Esophagus muscularis mucosa (tissue), 4 donors: ENCODE measurements at regions not wholly inside any gene's neighbourhood (a gene's known extent, or its start where the extent isn't known, plus 50 kb on each side); places are given as distances from the start of the nearest gene placed in this dataset.

ENCODE experiments used
- DNase-seq: peaks from one replicate; pipeline ENCODE4 v3.0.0-alpha.2; 2017; ENCODE audit errors: extremely low spot score
- H3K27ac ChIP-seq, 4 donors: fragments of 200-600 bp; sonication (generic); replicated peaks in 1 of 4; 1 replicate in 3 of 4; 2 replicates in 1 of 4; pipeline ENCODE4 v1.5.1; 2016 to 2019; ENCODE audit warnings: mild to moderate bottlenecking in 1 of 4
- H3K27me3 ChIP-seq, 4 donors: fragments of 200-600 bp; sonication (generic); one replicate each; pipeline versions ENCODE4 v1.5.1 to v1.6.0; 2016 to 2019
- H3K36me3 ChIP-seq, 4 donors: fragments of 200-600 bp; sonication (generic); one replicate each; pipeline ENCODE4 v1.5.1; 2016 to 2019
- H3K4me1 ChIP-seq, 4 donors: fragments of 200-600 bp; sonication (generic); one replicate each; pipeline ENCODE4 v1.5.1; 2016 to 2019
- H3K4me3 ChIP-seq, 4 donors: fragments of 200-600 bp; sonication (generic); 1 replicate in 2 of 4; 2 replicates in 2 of 4; pipeline ENCODE4 v1.5.1; 2016 to 2019; ENCODE audit warnings: mild to moderate bottlenecking in 4 of 4, moderate library complexity in 1 of 4
- H3K9me3 ChIP-seq, 4 donors: fragments of 200-600 bp; sonication (generic); 1 replicate in 3 of 4; 2 replicates in 1 of 4; pipeline ENCODE4 v1.5.1; 2016 to 2019
- EP300 ChIP-seq: sonication (generic); formaldehyde crosslinking; IDR thresholded peaks from one replicate; pipeline ENCODE4 v1.6.1; 2017; ENCODE audit warnings: antibody characterized with exemption
- POLR2A ChIP-seq: fragments of 450-650 bp; IDR thresholded peaks from one replicate; pipeline ENCODE4 v1.6.1; 2017; ENCODE audit warnings: antibody characterized with exemption, moderate library complexity, mild to moderate bottlenecking, low read depth
- POLR2AphosphoS5 ChIP-seq, 2 donors: sonication (generic); formaldehyde crosslinking; IDR thresholded peaks; one replicate each; pipeline ENCODE4 v1.6.1; 2017; ENCODE audit warnings: antibody characterized with exemption in 2 of 2
- WGBS: methylation state at CpG from one replicate; pipeline ENCODE4 v1.1.5; 2018; 5-methylcytosine and 5-hydroxymethylcytosine counted together
- intact Hi-C: fragments of 100-400 bp; cut with DNase I; formaldehyde crosslinking; loops from one replicate; pipeline ENCODE4 v1.15.1; 2023
- TF ChIP-seq, protein P1 (sequence below), 3 experiments: fragments of 200-600 bp in 2 of 3; fragments of 450-650 bp in 1 of 3; sonication (generic) in 2 of 3; IDR thresholded peaks; one replicate each; pipeline ENCODE4 v1.5.1; 2017 to 2019; ENCODE audit warnings: antibody characterized with exemption in 3 of 3, mild to moderate bottlenecking in 2 of 3, moderate library complexity in 1 of 3

DNA sequence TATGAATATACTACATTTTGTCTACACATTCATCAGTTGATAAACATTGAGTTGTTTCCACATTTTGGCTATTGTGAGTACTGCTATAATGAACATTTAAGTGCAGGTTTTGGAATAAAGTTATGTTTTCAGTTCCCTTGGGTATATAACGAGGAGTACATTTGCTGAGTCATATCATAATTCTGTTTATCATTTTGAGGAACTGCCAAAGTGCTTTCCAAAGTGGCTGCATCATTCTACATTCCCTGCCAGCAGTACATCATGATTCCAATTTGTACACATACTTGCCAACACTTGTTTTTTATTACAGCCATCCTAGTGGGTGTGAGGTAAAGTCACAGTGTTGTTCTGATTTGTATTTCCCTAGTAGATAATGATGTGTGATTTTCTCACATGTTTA lies 1458.6 kb upstream of the TENM4 start:
- intact Hi-C loops = no loop called here
- H3K36me3 ChIP-seq = no peaks in the 10 kb centered on the region

DNA sequence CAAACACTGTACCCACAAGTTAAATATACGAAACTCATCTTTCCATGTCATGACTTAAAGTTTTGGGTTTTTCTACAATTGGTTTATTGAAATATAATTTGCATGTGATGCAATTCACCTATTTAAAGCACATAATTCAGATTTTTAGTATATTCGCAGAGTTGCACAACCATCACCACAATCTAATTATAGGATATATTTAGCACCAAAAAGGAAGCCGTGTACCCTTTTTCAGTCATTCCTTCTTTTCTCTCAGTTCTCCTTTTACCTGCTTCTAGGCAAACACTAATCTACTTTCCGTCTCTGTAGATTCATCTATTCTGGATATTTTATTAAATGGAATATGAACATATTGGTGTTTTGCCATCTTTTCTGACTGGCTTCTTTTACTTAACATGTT lies 1458.1 kb upstream of the TENM4 start:
- no peaks in the 10 kb centered on the region for H3K9me3 ChIP-seq
- H3K4me1 ChIP-seq = no peaks in the 10 kb centered on the region
- H3K4me3 ChIP-seq = no peak overlapping the region
- H3K27ac ChIP-seq = no peak overlapping the region
- no peak for DNase-seq
- no peaks in the 10 kb centered on the region for H3K27me3 ChIP-seq
- TF ChIP-seq, protein P1, sequence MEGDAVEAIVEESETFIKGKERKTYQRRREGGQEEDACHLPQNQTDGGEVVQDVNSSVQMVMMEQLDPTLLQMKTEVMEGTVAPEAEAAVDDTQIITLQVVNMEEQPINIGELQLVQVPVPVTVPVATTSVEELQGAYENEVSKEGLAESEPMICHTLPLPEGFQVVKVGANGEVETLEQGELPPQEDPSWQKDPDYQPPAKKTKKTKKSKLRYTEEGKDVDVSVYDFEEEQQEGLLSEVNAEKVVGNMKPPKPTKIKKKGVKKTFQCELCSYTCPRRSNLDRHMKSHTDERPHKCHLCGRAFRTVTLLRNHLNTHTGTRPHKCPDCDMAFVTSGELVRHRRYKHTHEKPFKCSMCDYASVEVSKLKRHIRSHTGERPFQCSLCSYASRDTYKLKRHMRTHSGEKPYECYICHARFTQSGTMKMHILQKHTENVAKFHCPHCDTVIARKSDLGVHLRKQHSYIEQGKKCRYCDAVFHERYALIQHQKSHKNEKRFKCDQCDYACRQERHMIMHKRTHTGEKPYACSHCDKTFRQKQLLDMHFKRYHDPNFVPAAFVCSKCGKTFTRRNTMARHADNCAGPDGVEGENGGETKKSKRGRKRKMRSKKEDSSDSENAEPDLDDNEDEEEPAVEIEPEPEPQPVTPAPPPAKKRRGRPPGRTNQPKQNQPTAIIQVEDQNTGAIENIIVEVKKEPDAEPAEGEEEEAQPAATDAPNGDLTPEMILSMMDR (IDR thresholded peaks at IDR 0.05) = no peak
- intact Hi-C loops = no loop called here
- 75% methylated on average over 4 of the region's 4 CpGs for WGBS
- H3K36me3 ChIP-seq = no peaks in the 10 kb centered on the region

More for the DNA sequence above, 1458.6 kb upstream of the TENM4 start:
- DNase-seq = no peak
- H3K4me3 ChIP-seq = no peak overlapping the region
- H3K9me3 ChIP-seq = no peaks in the 10 kb centered on the region
- H3K27ac ChIP-seq = no peak overlapping the region
- H3K27me3 ChIP-seq = no peaks in the 10 kb centered on the region
- TF ChIP-seq EP300 (no peak), POLR2A (no peak)
- TF ChIP-seq, protein P1 (IDR thresholded peaks at IDR 0.05) = no peak
- H3K4me1 ChIP-seq = no peaks in the 10 kb centered on the region
- WGBS = 25% methylated on average over 1 of the region's 1 CpG

DNA sequence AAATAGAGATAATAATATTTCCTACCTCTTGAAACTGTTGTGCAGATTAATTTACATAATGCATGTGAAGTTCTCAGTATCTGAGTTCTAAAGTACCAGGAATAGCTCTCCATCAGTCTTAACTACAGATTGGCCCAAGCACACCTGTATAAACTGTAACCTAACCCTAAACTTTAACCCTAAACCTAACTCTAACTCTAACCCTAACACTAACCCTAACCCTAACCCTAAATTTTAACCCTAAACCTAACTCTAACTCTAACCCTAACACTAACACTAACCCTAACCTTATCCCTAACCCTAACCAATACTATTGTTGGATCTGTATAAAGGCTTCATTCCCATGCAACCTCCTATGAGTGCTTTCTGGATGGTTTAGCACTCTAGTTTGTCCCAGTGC lies 1445.9 kb upstream of the TENM4 start:
- Histone ChIP-seq H3K27ac (no peak overlapping the region), H3K27me3 (no peaks in the 10 kb centered on the region), H3K36me3 (no peaks in the 10 kb centered on the region), H3K9me3 (no peaks in the 10 kb centered on the region), H3K4me3 (no peak overlapping the region), H3K4me1 (no peaks in the 10 kb centered on the region)
- intact Hi-C loops = no loop called here
- no peak for DNase-seq
- TF ChIP-seq POLR2A (no peak), POLR2AphosphoS5 (IDR thresholded peaks at IDR 0.05) (no peak), EP300 (no peak)
- TF ChIP-seq, protein P1 (IDR thresholded peaks at IDR 0.05) = no peak

DNA sequence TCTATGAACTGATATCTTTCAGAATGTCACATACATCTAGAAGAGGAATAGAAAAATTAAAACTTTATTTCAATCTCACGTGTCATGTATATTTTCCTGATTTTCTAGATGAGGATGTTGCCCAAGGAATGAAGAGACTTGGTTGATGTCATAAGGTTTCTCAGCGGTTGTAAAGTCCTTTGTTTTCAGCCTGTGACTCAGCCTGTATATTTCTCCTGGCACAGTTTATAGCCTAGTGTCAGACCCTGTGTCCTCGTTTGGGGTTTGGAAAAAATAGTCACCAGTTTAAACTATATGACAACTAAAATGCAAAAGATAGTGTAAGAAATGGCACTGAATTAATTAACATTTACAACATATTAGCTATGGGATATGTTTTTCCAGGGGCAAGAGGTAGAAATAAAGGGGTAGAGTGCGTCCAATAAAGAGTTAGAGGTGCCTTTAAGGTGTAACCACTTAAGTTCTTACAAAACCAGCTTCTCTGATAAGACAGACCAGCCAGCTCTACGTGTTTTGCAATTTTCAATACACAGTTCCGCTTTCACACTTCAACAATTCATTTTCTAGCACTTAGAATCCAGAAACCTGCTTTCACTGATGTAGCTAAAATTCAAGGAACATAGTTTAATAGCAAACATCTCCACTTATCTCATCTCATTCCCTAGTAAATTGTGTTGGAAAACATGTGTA lies 1432.6 kb upstream of the TENM4 start:
- no peak for DNase-seq
- no peaks in the 10 kb centered on the region for H3K4me1 ChIP-seq
- 75% methylated on average over 6 of the region's 6 CpGs for WGBS
- no peak overlapping the region for H3K4me3 ChIP-seq
- H3K9me3 ChIP-seq = no peaks in the 10 kb centered on the region
- no peak overlapping the region for H3K27ac ChIP-seq
- no peaks in the 10 kb centered on the region for H3K36me3 ChIP-seq
- TF ChIP-seq POLR2A = no peak
- no peak for TF ChIP-seq POLR2AphosphoS5 (IDR thresholded peaks at IDR 0.05)
- TF ChIP-seq, protein P1 (IDR thresholded peaks at IDR 0.05) = no peak
- TF ChIP-seq EP300 = no peak
- H3K27me3 ChIP-seq = no peaks in the 10 kb centered on the region
- intact Hi-C loops = no loop called here

DNA sequence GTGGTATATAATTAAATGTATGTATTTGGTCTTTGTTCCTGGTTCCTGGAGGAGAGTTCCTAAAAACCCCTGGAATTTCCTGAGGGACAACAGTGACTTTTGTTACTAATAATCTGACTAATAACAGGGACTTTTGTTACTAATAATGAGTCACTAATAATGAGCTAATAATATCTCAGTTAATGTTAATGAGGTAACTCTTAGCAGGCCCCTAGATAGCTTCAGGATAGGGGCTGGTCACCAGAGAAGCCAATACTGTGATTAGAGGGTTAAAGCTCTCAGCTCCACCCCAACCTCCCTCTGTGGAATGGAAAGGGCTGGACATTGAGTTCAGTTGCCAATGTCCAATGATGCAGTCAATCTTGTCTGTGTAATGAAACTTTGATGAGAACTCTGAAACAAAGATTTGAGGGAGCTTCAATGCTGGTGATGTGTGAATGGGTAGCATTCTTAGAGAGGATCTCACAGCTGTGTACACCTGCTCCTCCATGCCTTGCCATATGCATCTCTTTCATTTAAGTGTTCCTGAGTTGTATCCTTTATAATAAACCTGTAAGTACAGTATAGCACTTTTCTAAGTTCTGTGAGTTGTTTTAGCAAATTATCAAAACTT lies 1431.4 kb upstream of the TENM4 start:
- intact Hi-C loops = no loop called here
- DNase-seq = no peak
- no peaks in the 10 kb centered on the region for H3K9me3 ChIP-seq
- H3K36me3 ChIP-seq = no peaks in the 10 kb centered on the region
- H3K4me1 ChIP-seq = no peaks in the 10 kb centered on the region
- H3K4me3 ChIP-seq = no peak overlapping the region
- no peak overlapping the region for H3K27ac ChIP-seq
- TF ChIP-seq EP300 (no peak), POLR2A (no peak), POLR2AphosphoS5 (IDR thresholded peaks at IDR 0.05) (no peak)
- TF ChIP-seq, protein P1 (IDR thresholded peaks at IDR 0.05) = no peak
- H3K27me3 ChIP-seq = no peaks in the 10 kb centered on the region
